Fibroblast of skin of right biceps (primary cell): ENCODE measurements at regions not wholly inside any gene's neighbourhood (a gene's known extent, or its start where the extent isn't known, plus 50 kb on each side); places are given as distances from the start of the nearest gene placed in this dataset.
A peak's percentile ranks its signal among the peaks of the same experiment; 100 is the strongest.

Source experiments
- DNase-seq: peaks from one replicate; pipeline ENCODE4 v3.0.0-alpha.2; 2013

DNA sequence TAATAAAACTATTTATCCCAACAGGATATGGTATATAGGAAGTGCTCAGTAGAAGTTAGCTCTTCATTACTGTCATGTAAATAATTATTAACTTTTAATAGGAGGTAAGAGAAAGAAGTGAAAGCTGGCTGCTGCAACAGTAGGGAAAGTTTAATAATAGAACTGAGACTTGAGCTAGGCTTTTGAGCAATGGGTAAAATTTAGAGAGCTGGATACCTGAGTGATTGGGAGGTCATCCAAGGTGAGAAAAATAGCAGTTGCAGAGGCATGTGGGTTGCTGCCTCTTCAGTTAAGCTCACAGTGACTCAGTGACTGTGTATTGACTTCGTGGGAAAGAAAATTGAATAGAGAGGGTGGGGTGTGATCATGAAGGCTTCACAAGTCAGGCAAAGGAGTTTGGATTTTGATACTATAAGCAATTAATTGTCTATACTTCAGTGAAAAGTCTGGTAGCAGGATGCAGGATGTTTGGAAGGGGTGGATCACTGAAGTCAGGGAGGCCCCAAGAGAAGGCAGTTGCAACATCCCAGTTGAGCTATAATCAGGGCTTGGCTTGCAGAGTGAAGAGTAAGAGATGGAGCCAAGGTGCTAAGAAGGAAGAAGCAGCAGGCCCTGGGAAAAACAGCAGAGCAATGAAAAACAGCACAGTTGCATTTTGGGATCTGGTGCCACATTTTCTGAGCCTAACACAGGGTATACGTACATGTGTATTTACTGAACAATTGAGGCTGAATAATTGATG is 172.0 kb upstream of the FRMD6 start:
- DNase-seq: peak; percentile 52

DNA sequence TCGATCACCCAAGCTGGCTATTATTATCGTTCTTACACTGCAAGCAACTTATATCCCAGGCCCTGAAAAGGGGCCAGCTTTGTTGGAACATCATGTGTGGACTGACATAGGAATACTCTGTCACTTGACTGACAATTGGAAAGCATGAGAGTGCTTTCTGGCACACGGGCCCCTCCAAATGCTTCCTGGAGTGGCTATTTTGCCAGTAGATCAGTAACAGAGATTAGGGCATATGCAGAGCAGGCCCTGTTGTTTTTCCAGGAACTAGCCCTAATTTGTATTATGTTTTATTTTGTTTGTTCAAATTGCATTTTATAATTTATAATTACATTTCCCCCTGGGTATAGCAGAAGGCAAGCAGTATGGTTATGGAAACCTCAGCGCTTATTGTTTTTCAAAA is 170.1 kb upstream of the FRMD6 start:
- DNase-seq: no peak

DNA sequence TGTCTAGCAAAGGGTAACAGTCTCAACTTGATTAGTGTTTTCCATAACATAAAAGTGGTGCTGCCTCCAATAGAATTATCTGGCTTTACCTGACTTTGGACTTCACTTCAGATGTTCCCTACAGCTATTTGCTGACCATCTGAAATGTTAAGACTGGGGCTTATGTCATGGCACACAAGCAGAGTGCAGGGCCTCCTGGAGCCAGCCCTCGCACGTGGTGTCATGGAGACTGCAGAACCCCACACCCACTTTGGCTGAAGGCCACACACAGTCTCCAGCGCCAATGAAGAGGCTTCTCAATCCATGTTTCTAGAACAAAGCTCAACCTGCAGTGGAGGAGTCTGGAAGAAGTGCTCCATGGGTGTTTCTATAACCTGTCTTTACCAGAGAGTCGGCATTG is 169.6 kb upstream of the FRMD6 start:
- no peak for DNase-seq

DNA sequence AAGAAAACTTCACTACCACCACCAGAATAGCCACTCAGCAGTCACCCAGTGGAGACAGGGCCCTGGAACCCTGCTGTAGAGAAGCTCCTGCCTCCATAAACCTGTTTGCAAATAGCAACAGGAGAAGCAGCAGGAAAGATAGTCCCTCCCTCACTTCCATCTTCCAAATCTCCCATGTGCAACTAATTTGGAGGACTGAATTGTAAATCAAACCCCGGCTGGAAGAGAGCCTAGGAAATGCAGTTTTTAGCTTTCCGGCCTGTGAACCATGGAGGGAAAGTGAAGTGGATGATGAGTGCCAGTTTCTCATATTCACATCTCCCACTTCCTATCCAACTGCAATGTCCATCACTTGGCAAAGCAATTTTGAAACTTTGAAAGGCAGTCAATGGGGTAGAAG is 167.2 kb upstream of the FRMD6 start:
- no peak for DNase-seq

DNA sequence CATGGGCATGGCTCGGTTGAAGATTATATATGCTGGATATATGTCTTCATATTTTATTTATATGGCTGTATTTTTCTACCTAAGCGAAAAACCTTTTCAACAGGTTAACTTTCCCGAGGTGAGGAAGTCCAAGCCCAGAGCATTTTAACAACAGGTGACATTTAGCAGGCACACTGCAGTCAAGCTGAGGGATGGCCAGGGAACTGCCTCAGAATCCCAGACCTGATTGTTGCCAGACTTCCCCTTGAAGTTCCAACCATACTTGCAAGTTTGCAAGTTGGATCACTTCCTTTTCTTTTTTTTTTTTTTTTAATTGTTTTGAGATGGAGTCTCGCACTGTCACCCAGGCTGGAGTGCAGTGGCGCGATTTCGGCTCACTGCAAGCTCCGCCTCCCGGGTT is 166.0 kb upstream of the FRMD6 start:
- no peak for DNase-seq

DNA sequence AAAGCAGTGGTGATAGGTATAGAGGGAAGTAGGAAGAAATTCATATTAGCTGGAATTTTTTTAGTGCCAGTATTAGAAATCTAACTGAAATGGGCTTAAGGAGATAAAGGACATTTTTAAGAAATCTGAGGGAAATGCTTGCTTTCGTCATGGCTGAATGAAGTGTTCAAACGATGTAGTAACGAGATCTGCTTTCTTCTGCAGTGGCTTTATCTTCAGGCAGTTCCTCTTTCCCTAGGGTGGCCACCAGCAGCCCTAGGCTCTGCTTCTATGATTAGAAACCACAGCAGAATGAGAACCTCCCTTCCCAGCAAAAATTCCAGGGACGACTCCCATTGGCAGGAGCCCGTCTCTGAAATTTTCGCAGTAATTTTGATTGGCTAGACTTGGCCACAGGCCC is 163.9 kb upstream of the FRMD6 start:
- no peak for DNase-seq

DNA sequence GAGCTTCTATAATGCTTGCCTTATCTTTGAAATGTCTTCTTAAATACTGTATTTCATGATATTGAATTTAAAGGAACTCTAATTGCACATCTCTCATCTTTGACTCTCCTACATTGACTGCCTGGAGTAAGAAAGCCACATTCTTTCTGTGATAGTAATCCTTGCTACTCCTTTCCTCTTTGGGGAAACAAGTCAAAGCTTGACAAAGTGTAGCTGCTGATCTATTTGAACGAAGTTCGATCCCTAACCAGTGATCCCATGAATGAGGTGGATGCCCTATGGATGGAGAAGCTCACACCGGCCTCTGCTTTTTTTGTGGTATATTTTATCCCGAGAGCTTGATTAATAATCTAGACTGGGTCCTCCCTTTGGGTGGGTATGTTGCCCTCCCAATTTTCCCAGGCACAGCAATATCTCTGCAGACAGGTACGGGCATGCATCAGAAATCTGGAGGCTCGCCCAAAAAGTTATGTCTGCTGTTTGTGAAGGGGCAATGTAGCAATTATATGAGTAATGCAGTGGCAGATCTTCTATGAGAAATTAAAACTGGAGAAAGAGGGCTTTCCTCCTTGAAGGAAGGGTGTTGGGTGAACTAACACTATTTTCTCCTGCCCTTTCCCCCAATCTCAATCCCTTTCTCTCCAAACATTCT is 163.0 kb upstream of the FRMD6 start:
- no peak for DNase-seq

DNA sequence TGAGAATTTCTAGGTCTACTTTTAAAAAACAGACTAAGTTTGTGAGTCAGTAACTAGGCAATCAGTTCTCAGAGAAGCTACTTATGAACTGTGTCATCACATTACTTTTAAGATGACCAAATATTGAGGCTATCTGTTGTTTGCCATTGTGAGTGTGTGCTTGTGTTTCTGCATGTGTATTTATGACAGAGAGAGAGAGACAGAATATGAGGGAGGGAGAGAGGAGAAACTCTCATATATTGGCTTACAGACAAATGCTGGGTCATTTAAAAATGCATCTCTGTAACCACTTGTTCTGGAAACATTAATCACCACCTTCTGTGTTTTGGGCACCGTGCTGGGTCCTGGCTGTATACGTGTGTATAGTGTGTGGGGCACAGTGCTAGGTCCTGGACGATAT is 161.5 kb upstream of the FRMD6 start:
- DNase-seq: peak; percentile 66

DNA sequence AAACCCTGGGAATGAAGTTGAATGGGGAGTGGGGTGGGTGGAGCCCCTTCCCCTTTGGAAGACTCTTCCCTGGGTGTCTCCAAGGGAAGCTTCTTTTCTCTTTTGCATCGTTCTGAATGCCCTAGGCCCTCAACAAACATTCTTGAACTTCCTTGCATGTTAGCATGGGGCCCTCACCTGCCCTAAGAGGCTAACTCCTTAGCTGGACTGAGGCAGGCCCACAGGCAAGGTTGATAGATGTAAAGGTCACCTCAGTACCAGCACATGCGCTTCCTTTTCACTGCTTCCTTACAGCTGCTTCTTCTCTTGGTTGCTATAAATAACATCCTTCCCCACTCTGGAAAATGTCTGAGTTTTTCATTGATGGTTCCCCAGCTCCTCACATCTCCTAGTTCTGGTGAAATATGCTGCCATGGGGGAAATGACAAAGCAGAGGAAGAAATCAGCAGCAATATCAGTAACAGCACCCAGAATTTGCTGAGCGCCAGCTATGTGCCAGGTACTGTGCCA is 160.6 kb upstream of the FRMD6 start:
- DNase-seq: no peak

DNA sequence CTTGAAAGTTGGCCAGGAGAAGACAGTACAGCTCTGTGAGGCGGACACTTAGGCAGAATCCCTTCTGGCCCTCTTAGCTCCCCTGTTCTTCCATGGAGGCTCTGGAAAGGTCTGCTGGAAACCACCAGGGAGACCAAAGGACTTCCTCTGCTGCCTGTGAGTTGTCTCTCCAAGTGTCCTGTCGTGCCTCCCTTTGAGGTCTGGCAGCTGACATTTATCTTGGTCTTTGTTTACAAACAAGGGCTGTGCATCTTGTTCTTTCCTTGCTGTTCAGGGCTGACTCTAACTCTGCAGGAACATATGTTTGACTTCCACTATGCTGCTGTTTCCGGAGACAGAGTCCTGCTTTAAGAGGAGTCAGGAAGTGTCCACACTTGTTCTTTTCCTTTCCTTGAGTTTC is 159.9 kb upstream of the FRMD6 start:
- no peak for DNase-seq

DNA sequence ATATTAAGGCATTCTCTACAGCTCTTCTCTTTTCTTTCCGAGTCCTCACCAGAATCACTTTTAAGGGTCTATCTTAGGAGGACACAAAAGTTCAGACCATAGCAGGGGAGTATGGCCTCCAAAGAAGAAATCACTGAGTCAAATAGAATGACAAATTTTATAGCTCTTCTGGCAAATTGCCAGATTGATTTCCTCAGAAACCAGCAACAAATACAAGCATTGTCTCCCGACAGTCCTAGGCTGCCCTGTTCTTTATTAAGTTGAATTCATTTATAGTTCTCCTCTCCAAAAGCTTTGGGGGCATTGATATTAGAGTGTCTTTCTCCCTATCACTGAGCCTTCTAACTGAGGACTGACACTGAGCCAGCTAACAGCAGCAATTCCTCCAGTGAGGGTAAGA is 156.4 kb upstream of the FRMD6 start:
- no peak for DNase-seq

DNA sequence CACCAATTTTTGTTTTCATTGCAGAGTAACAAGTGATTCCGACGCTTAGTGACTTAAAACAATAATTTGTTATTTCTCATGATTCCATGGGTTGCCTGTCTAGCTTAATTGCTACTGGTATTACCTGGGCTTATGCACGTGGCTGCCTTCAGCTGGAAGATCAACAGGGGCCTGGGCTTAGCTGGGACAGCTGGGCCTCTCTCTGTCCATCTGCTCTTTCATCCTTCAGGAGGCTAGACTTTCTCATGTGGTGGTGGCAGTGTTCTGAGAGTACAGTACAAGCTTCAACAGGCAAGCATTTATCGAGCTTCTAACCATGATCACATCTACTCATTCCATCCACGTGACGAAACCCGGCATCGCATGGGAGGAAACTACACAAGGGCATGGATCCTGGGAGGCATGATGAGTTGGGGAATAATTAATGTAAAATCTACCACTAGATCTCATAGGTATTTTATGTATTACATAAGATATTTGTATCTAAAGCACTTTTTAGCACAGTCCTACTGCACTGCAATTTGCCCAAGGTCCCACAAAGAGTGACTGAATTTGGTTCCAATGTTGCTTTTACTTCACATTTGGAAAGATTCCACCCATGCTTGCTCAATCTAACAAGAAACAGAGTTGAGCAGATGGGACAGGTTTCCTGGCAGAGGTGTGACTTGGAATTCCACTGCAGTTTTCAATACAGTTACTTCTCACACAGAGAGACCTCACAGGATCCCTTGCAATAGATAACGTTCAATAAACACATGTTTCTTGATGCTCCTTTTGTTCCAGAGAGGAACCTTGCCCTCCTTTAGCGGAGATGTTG is 153.1 kb upstream of the FRMD6 start:
- DNase-seq: no peak

DNA sequence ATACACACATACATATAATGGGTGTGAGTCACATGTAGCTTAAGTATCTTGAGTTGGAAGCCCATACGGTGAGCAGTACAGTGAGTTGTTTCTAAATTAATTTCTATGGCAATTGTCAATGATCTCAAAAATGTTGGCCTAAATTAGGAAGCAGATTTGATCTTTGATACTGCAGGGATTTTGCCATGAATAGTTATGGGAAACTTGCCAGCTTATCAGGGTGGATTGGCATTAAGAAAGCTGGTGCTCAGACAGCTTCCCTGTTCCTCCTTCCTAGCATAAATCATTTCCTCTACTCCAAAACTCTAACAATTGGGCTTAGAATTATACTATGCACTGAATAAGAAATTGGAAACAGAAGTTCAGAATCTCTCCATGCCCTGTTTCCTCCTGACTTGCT is 150.9 kb upstream of the FRMD6 start:
- DNase-seq: no peak

DNA sequence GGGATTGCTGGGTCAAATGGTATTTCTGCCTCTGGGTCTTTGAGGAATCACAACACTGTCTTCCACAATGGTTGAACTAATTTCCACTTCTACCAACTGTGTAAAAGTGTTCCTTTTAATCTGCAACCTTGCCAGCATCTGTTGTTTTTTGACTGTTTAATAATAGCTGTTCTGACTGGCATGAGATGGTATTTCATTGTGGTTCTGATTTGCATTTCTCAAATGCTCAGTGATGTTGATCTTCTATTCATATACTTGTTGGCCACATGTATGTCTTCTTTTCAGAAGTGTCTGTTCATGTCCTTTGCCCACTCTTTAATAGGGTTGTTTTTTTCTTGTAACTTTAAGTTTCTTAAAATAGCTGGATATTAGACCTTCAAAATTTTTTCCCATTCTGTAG is 150.0 kb upstream of the FRMD6 start:
- no peak for DNase-seq

DNA sequence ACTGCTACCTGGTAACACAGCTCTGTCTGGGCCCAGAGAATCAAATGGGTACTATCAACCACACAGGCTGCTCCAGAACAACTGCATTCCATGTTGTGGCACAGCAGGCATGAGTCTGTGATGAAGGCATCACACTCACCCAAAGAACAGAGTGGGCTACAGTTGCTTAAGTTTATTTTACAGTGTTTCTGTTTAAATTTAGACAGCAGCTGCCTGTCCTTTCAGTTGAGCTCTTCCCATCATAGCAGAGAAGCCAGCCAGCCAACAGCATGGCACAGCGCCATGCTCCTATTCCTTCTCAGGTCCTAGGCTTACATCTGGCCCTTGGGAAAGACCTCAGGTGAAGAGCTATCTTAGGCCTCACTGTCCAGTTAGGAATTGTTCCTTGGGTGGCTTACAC is 147.0 kb upstream of the FRMD6 start:
- DNase-seq: no peak

DNA sequence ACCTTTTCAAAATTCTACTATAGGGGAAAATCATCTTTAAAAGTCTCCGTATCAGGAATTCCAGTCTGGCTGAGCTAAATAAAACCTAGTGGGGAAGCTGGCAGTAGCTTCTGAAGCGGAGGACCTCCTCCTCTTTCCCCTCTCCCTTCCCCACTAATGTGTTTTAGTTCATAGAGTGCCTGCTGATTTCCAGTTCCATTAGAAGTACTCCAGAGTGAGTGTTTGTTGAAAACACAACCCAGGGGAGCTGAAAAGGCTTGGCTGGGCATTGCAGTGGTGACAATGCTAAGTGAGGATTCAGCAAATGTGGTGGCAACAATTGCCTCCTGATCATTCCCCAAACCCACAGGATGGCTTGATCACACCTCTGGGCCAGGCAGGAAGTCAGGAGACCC is 144.2 kb upstream of the FRMD6 start:
- peak; percentile 28 for DNase-seq

DNA sequence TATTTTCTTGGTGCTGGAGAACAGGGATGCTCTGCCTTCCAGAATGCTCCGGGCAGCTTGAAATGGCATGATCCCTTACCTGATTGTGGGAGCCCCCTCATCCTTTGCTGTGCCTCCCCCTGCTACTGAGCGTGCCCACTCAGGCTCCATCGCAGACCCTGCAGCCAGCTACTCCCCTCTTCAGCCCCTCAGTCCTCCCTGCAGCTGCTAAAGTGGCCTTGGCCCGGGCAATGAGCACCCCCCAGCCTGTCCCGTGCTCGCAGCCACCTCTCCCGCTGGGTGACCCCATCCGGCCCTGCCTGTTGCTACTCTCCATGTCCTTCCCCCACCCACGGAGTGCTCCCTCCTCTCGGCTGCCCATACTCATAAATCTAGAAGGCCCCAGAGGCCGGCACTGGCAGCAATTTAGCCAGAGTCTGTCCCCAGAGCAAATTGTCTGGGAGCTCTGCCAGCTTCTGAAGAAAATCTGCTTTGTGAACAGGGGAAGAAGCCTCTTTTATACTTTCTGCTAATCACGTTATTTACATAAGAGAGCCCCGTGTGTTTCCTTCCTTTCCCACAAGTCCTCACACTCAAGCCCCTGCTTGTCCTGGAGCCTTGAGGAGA is 143.7 kb upstream of the FRMD6 start:
- DNase-seq: peak; percentile 83

DNA sequence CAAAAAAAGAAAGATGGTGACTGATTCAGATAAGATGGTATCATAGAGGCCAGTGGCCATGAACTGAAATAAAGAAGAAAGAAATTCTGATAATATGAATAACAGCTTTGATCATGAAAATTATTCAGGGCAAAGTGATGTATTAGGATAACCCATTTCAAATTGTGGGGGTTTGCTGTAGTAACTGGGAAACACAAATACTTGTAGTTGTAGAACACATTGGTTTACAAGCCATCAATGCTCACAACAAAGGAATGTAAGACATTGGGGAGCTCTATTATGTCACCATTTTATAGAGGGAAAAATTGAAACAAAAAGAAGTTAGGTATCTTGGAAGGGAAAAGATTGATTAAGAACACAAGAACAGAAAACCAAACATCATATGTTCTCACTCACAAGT is 140.4 kb upstream of the FRMD6 start:
- peak; percentile 49 for DNase-seq

DNA sequence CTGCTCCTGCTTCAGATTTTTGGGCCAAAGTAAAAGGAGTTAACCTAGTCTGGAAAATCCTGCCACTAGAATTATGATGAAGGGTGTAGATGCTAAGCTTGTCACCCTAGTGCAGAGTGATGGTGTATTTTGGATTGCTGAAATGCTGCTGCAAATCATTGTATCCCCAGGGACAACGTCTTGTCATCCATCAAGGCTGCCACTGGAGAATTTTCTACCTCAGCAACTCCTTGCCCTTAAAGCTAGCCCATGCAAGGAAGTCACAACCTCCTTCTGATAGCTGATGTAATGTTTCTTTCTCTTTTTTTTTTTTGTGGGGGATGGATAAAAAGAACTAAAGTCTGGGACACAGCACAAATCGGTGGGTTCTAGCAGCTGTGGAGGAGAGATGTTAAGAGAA is 139.4 kb upstream of the FRMD6 start:
- peak; percentile 64 for DNase-seq

DNA sequence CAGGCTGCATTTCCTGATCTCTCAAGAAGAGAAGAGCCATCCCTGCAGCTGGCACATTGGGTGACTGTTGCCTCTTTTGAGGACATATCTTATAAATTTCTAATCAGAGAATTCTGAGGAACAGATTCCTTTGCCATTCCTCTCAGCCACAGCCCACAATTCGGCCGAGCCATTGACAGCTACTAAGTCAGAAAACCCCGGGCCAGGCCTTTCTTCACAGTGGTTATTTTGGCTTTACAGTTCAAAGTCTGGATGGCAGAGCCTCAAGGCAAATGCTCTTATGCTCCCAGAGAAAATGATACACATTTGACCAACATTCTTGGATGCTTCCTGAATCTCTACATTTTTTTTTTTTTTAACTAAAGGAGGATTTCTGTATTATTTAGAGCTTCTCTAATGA is 138.4 kb upstream of the FRMD6 start:
- DNase-seq: no peak

DNA sequence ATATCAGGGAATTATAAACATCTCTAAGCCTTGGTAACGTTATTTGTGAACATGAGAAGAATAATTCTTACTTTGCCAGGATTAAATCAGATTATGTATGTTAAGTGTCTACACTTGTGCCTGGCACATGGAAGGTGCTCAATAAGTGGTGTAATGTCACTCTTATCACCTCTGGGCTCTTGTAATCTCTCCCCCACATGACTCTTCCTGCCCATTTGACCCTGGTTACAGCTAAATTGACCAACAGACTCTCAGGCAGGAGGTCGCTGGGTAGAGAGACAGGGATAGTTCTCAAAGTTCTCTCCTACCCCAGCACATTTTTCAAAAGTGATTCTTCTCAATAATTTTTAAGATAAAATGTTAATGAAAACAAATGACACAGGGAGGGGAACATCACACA is 137.8 kb upstream of the FRMD6 start:
- no peak for DNase-seq

DNA sequence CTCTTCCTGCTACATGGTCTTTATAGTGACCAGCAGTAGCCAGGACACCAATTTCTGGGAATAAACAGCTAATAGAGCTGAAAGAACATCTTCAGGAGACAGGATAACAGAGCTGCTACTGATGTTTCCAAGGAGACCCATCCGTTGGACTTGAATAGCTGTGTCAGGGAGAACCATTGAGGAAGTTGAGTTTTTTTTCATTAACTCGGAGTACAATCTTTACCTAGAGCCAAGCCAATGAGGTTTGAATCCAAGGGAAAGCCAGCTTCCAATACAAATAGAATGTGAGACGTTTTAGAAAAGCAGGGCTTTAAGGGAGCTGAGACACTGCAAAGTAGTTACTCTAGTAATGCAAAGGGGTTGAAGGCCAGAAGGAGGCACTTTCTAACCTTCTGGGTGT is 136.1 kb upstream of the FRMD6 start:
- DNase-seq: no peak

DNA sequence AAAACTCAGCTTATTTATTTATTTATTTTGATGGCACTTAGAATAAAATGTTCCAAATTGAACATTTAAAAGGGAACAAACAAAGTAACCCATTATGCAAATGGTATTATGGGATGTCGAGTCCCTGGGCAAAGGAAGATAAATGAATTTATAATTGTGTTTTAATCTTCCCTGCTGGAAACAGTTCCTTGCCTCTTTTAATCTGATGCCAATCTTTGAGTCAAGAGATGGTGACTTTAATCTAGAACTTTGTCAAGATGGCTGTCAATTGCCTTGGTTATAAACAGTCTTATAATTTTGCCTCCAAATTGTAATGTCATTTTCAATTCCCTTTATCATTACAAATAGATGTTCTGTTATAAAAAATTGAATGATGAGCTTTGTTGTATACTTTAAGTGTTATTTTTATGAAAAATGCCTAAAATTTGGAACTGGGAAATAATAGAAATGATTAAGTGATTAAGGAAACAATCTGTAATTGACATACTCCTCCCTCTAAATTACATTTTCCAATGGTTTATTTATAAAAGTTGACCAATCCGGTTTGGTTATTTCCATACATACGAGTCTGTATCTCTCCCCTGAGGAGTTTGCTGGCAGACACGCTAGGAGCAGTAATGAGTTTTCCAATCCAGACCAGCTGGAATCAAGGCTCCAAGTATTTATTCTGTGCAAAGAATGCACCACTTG is 134.9 kb upstream of the FRMD6 start:
- DNase-seq: peak; percentile 38
